IPS-NIHi11 (cell line): ENCODE measurements at regions not wholly inside any gene's neighbourhood (a gene's known extent, or its start where the extent isn't known, plus 50 kb on each side); places are given as distances from the start of the nearest gene placed in this dataset.

ENCODE experiments used
- DNase-seq: peaks from one replicate; pipeline ENCODE4 v3.0.0; 2012; ENCODE audit warnings: mixed read lengths, low spot score

- no peak for DNase-seq
These were observed 273.5 kb upstream of the FAM241A start for GRCh38 chr4:111871802-111872201.

DNA sequence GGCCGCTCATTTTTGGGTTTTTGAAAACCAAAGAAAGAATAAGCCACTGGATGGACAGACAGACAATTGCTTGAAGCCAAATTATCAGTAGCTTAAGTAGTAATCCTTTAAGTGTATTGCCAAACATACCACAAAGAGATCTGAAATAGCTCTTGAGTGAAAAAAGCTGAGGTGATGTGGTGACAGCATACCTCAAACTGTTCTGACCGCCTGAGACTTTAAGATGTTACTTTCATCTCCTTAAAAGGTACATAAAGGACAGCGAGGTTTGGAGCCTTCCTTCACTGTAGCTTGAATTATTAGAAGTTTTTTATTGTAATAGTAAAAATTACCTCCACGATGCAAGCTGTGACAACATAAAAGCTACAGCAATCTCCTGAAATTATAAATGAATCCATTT, 271.5 kb upstream of the FAM241A start:
- no peak for DNase-seq

GRCh38 chr4:111879539-111879938, 265.7 kb upstream of the FAM241A start:
- no peak for DNase-seq

- no peak for DNase-seq
These were observed 265.1 kb upstream of the FAM241A start for GRCh38 chr4:111880116-111880515.

DNA sequence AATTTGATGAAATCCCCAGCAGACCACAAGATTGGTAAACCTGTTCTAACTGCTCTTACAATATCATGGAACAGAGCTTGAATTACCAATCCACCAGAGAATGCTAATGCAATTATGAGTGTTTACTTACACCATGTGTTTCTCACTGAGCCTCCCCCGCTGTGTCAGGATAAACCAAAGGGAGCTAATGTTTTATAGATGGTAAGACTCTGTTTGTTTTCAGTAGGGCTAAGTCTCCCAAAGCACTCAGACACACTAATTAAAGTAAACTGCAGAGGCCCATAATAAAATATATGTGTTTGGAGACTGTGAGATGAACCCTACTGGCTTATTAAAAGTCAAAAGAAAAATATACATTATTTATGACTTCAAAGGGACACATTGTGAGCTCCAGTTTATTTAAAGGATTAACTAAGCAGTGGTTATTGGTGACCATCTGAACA, 261.7 kb upstream of the FAM241A start:
- DNase-seq = no peak

GRCh38 chr4:111890412-111890811, 254.8 kb upstream of the FAM241A start:
- no peak for DNase-seq

- DNase-seq = no peak
These were observed 239.7 kb upstream of the FAM241A start for GRCh38 chr4:111905511-111905910.

DNA sequence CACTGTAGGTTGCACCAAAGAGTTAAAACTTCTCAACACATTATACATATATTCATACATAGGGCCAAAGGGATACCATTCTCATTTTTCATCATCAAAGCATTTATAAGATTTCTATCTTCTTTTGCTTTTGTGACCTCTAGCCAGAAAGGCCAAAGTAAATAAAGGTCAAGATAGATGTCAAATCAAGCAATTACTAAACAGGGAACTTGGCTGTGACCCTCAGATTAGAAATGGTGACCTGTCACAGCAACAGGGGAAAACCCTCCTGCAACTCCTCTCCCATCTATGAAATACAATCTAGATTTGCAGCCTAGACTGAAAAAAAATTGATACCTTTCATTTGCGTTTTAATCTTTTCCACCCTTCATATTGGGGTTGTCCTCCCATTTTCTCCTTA, 225.6 kb upstream of the FAM241A start:
- no peak for DNase-seq

DNA sequence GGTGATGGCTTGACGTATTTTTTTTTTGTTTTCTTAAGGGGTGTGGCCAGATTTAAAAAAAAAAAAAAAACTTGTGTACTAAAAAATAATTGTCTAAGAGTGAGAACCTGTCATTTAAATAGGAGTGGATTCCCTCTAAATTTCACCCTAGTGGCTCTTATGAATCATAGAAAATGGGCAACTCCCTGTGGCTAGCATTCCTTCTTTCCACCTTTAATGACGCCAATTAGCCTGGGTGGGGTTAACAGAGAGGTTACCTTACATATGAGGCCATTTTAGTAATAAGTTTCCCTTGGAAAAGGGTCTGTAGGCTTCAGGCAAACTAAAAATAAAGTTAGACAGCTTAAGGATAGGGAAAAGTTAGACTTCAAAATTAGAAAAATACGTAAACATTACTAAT, 223.5 kb upstream of the FAM241A start:
- DNase-seq = no peak

- no peak for DNase-seq
These were observed 221.5 kb upstream of the FAM241A start for GRCh38 chr4:111923786-111924185.

DNA sequence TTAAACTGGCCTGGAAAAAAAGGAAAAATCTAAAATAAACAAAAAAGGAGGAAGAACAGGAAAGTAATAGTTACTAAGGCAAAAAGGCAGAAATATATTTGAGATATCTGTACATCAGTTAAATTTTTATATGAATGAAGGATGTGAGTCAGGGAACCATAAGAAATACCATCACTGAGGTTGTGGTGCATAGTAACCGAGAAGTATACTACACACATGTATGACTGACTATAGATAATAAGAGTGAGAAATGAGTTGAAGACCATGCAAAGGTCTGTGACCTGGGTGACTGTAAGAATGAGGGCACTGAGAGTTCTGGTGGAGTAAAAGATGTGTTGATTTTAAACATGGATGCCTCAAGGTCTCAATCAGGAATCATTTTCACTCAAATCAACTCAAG, 220.6 kb upstream of the FAM241A start:
- no peak for DNase-seq

DNA sequence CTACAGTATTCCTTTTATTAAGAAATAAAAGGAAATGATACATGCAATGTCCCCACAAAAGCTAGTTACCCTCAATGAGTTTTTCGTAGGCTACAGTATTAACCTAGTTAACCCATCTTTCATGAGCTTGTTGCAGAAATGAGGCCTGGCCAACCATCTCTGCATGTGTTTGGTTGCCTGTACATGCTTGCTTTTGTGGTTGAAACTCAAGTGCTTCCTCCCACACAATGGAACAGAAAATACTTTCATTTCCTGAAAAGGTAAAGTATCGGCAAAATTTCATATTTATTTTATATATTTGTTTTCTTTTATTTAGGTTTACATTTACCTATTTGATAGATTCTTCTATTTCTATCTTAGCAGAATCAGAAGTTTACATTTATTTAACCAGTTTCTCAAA, 214.6 kb upstream of the FAM241A start:
- no peak for DNase-seq

- DNase-seq = no peak
These were observed 211.6 kb upstream of the FAM241A start for GRCh38 chr4:111933703-111934102.

DNA sequence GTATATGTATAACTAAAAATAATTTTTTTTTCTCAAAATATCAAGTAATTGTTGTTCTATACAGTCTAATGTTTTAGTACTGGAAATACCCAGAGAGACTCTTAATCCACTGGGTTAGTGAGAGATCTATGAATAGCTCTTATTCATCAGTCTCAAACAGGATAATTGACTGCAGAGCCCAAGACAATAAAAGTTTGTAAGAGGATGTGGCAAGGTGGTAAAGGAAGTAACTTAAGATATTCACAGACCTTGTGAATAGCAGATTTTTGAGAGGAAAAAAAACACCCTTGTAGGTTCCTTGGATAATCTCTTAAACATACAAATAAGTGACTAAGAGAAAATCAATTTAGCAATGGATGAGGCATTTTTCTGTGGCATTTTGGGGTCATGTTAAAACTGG, 210.9 kb upstream of the FAM241A start:
- no peak for DNase-seq

GRCh38 chr4:111937368-111937767, 207.9 kb upstream of the FAM241A start:
- DNase-seq = peak; percentile 11

GRCh38 chr4:111941957-111942356, 203.3 kb upstream of the FAM241A start:
- no peak for DNase-seq

DNA sequence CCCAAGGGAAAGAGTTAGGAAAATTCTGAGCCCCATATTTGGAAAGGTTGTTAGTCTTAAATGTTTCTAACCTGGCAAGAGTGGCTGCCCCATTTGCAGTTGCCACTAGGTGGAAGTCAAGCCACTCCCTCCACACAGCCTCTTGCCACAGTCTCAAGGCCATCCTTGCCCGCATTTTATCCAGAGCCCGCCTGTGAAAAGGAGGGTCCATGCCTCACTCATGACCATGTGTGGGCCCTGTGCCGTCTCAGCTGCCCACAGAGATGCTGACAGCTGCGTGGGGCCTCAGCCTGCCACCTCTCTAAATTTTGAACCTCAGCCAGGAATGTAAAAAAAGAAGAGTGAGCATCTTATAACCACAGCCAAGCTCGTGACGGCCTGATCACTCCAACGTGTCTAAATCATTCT, 201.5 kb upstream of the FAM241A start:
- peak; percentile 74 for DNase-seq

DNA sequence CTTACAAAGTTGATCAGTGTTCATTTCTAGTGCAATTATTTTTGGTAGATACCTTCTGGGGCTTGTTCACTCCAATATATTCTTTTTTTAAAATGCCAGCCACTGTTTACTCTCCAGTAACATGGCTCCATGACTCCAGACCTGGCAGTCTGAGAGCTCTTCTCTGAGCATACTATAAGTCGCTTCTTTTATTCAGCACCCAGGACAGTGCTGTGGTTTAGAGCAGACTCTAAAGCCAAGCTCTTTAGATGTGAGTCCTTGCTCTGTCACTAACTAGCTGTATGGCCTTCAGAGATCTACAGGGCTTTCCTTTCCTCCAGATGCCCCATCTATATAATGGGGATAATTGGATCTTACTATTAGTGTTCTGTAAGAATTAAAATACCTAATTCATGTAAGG, 200.2 kb upstream of the FAM241A start:
- peak; percentile 25 for DNase-seq

DNA sequence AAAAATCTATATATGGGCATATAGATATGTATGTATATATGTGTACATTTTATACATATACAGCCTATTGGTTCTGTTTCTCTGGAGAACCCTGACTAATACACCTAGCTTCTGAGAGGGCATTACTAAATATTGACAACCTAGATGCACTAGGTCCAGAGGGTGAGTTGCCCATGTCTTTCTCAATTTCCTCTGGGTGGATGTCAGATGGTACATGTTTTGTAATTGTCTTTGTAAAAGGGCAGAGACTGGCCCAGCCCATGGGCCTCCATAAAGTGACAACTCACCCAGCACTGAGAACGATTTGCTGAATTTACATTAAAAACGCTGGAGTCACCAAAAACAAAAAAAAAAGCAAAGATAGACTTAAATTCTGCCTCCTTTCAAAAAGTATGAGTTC, 198.5 kb upstream of the FAM241A start:
- DNase-seq = no peak

- DNase-seq = no peak
These were observed 192.6 kb upstream of the FAM241A start for GRCh38 chr4:111952688-111953087.

DNA sequence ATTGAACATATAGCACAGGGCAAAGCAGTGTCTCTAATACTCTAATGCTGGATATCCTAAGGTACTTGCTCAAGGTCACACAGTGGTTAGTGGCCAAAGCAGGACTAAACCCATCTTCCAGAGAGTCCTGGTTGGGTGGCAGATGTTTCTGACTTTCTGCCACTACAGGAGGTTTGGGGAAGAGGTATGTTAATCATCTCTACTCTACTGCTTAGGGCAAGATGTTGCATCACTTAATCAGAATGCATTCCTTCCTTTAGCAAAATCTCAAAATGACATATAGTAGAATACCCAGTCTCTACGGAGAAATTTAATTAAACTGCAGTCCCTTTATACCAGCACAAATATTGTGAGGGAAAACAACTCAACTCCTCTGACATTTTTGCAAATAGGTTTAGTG, 190.7 kb upstream of the FAM241A start:
- no peak for DNase-seq

DNA sequence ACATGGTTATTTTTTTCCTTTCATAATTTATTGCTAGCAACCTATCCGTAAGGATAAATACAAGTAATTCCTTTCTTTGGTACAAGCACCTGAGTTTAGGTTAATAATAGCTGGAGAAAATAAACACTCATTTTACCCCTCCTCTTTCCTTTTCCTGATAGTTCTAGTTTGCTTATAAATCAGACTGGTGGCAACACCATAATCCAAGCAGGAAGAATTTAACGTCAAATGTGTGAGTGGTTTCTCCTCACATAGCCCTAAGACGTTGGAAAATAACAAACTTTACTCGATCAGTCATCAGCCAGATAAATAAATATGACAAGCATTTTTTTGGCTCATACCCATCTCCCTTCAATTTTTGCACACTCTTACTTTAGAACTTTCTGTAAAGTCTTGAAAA, 190.3 kb upstream of the FAM241A start:
- DNase-seq = no peak

GRCh38 chr4:111957116-111957515, 188.1 kb upstream of the FAM241A start:
- DNase-seq = no peak

- no peak for DNase-seq
These were observed 187.3 kb upstream of the FAM241A start for GRCh38 chr4:111957997-111958396.

GRCh38 chr4:111959222-111959621, 186.0 kb upstream of the FAM241A start:
- no peak for DNase-seq
